GM21381 (cell line): ENCODE measurements at regions not wholly inside any gene's neighbourhood (a gene's known extent, or its start where the extent isn't known, plus 50 kb on each side); places are given as distances from the start of the nearest gene placed in this dataset.

ENCODE experiments used
- ATAC-seq: cut with Tn5 transposase; IDR thresholded peaks from one replicate; pipeline ENCODE4 v1.9.1; 2021; ENCODE audit warnings: mild to moderate bottlenecking, moderate library complexity; ENCODE audit not compliant: unreplicated experiment

DNA sequence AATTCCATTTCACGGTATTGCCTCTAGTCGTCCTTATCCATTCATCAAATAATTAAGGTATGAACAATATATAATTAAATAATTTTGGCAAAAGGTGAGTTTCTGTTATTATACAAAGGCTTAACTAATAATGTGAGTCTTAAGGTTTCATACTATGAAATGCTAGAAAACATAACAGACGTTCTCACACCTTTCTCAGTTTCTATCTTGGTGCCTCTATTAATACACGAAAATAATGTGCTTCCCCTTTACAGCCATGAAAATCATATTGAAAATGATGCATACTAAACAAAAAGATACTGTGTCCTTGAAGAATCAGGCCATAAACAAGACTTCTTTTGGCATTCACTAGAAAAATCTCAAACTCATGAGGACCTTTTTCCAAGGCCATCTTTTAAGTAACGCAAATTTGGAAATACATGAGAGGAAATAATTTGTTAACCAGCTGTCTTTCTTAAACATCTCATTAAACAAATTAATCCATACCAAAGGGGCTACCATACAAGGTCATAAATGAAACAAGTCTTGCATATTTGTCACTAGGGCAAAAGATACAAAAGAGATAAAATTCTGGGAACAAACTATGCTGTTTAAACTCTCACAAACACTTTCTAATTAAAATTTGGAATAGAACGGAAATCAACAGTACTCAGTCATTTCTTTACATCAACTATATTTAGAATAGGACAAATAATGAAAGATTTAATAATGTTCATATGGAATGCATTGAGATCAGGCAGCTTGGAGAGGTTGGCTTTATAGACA lies 53.9 kb upstream of the CAV2 start:
- no peak for ATAC-seq

GRCh38 chr7:116446212-116446855 lies 53.2 kb upstream of the CAV2 start:
- ATAC-seq, result no peak

DNA sequence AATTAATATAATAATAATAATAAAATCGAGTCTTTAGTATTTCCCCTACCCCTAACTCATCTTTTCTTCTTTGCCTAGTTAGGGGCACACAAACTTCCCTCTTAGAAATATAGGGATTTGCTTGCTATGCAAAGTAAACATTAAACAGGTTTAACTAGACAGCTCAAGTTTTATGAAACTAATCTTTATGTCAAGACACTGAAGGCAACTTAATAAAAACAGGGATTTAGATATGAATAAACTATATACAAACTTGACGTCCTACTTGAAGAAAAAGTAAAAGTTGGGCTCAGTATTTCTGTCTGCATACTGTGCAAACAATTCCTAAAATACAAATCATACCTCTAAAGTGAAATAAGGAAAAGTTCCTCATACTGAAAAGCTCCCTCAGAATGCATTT lies 52.1 kb upstream of the CAV2 start:
- ATAC-seq, result no peak

- ATAC-seq, result no peak
Measured at GRCh38 chr7:116447966-116448839, 51.3 kb upstream of the CAV2 start.

DNA sequence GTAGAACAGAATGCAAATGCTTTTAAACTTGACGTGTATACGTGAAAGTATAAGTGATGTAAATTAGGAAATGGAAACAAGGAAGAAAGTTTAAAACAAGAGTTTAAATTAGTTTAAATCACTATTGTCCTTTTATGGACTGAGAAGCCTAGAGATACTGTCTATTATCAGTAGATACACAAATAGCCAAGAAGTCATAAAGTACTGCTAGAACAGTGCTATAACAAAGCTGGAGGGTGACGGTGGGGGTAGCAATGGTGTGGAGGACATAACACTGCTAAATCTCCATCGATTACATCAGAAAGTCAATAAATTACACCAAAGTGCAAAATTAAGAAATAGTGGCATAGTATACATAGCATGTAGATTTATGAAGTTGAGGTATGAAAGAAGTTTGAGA lies 50.1 kb upstream of the CAV2 start:
- no peak for ATAC-seq
